Pons (tissue), 1 donor: ENCODE measurements at regions not wholly inside any gene's neighbourhood (a gene's known extent, or its start where the extent isn't known, plus 50 kb on each side); places are given as distances from the start of the nearest gene placed in this dataset.
A peak's percentile ranks its signal among the peaks of the same experiment; 100 is the strongest.
"Not testable (repeated sequence)": the region's sequence is repeated elsewhere in the genome, so short reads cannot be mapped to it uniquely, and the experiment has no call there.

ENCODE experiments used
- DNase-seq: peaks from one replicate; pipeline ENCODE4 v3.0.0-alpha.2; 2016; ENCODE audit warnings: low spot score

DNA sequence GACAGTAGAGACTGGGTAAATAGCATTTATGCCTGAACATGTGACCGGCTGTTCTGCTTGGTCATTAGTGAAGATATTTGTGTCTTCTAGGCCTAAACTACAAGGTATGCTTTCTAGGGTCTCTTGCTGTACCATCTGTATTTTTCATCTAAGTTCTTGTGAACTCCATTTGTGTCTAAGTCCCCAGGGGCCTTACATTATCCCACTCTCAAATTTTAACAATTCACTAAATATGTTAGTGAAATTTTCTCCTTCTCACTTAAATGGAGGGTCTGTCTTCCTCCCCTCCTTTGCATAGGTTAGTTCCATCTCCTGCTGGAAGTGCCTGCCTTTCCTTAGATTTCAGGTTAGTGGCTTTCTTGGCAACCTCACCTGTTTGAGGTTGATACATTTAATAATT is 382.6 kb downstream of the RAD51AP2 start:
- DNase-seq: no peak

DNA sequence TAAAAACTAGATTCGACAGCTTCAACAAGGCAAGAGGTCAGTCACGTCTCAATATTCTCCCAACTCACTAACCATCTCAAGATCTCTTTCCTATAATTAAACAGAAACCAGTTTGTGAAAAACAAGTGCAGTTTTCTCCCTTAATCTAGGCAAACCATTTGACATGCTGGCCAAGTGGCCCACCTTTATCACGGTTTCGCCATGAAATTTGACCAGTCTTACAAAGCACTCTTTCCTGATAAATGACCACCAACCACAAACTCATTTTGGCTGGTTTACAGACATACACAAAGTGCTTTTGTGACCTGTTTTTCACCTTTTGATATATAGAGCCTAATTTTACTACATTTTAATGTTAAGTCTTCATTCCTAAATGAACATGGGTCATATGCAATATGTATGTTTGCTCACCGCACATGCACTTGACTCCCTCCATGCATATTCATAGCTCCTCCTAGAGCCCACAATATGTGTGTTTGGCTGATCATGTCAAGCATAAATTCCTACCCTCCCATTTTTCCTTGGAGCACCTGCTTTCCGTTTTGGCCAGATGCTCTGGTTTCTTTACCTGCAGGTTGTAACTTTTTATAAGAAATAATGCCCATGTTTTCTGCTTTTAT is 385.1 kb downstream of the RAD51AP2 start:
- no peak for DNase-seq

DNA sequence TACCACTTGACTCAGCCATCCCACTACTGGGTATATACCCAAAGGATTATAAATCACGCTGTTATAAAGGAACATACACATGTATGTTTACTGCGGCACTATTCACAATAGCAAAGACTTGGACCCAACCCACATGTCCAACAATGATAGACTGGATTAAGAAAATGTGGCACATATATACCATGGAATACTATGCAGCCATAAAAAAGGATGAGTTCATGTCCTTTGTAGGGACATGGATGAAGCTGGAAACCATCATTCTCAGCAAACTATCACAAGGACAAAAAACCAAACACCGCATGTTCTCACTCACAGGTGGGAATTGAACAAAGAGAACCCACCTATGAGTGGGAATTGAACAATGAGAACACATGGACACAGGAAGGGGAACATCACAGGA is 387.6 kb downstream of the RAD51AP2 start:
- DNase-seq: not testable (repeated sequence)

DNA sequence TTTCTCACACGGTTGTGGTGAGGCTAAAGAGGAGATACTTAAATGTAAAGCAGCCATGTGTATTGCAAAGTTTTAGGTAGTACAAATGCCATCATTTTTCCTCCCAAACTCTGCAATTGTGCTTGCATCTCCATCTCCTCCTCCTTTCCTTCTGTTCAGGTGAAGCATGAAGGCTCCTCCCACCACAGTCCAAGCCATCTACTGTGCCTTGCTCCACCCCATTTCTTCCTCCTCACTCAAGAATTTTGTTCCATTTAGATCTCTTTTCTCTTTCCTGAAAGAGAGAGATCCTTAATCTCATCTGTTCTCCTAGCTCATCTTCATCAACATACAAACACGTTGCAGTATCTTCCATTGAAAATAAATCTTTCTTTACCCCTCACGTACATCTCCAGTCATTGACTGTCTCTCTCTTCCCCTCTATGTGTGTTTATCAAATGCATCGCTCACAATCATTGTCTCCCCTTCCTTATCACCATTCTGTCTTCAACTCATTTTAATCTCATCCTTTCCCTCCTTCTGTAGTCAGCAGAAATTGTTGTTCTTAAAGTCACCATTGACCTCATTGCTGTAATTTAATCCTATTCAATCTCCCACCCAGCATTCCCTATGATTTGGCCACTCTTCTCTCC is 392.1 kb downstream of the RAD51AP2 start:
- no peak for DNase-seq

DNA sequence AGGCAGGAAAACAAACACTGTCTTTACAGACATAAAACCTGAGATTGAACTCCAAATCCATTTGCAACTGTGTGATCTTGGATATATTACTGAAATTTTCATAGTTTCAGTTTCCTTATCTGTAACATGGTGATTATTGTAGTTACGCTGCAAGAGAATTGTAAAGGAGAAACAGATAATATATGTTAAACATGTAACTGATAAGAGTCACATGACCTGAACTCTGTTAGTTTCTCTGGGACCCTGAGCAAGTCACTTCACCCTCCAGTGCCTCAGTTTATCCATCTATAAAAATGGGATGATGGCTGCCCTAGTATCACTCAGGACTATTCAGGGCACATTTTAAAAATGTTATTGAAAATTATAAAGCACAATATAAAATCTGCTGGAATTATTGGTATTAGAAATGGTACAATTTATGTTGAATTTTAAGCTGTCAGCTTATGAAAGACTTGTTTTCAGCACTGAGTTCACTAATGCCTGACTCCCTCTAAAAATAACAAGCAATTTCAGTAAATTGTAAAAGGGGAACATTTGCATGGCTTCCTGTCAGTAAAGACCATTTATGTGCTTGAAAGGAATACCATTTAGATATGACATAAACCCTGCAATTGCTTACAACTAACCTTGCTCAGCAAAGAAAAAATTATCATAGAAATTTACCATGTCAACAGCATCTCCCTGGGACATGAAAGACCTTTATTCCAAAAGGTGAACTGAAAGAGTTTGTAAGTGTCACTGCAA is 393.5 kb downstream of the RAD51AP2 start:
- DNase-seq: no peak

DNA sequence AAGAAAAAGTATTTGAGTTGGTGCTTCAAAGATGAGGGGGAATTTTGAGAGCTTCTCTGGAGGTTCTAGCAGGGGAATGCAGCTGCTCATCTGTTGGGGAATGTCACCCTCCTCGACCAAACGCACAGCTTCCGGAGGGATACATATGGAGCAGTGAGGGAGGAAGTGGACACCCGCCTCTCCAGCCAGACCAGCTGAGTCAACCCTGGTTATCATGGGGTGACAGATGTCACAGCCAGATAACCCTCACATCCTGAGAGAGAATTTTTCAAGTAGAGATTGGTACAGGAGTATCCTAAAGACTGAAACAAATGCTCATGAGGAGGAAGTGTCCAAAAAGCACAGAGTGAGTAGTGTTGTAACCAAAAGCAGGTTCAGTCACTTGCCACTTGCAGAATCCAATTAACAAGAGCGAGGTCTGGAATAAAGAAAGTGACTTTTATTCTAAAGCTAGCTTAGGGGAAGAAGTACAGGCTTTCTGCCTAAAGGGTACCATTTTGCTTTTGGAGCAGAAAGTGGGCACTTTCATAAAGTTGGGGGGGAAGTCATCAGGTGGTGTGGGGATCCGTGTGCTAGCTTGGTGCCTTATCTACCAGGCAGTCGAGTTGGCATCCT is 395.2 kb downstream of the RAD51AP2 start:
- DNase-seq: no peak

DNA sequence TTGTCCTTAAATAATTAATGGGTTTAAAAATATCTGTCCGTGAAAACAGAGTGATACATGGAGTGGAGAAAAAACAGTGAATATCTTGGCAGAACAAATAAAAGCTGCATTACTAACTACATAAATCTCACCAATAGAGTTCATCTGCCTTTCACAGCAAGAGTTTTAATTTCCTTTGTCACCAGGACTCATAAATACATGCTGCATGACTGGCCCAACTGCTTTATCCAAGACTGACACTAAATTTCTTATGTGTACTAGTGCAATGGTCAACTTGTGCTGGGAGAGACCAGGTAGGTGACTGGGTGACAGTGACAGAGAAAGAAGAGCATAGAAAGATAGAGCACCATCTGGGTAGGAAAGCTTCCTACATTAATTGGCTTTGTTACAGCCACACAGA is 402.8 kb downstream of the RAD51AP2 start:
- DNase-seq: no peak

DNA sequence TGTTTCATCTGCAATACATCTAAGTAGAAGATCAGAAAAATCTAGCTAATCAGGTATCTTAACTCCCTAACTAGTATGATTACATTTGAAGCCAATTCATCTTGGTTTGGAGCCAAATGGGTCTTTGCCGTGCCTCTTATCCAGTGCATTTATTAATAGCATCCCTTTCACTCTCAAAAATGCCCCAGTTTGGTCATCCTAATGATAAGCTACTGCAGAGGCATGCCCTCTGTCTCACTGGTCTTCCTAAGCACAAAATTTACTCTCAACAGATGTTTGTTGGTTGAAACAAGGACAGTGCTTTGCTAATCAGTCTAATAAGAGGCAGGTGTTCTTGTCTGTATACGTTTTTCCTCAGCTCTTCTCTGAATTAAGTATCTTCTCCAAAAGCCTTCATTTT is 403.2 kb downstream of the RAD51AP2 start:
- DNase-seq: no peak

DNA sequence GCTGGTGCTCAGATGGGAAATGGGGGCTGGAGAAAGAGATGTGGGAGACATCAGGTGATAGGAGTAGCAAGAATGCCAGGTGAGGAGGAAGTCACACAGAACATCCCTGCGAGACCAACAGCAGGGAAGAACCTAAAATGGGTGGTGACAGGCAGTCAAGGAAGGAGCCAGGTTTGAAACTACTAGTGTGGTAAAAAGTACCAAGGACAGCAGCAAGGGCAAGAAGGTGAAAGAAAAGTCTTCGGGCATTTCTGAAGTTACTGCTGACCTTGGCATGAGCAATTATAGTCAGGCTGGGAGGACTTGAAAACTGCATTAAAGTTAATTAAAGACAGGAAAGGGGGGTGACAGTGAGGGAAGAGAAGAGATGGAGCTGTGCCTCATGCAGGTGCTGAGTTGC is 410.4 kb downstream of the RAD51AP2 start:
- DNase-seq: no peak

DNA sequence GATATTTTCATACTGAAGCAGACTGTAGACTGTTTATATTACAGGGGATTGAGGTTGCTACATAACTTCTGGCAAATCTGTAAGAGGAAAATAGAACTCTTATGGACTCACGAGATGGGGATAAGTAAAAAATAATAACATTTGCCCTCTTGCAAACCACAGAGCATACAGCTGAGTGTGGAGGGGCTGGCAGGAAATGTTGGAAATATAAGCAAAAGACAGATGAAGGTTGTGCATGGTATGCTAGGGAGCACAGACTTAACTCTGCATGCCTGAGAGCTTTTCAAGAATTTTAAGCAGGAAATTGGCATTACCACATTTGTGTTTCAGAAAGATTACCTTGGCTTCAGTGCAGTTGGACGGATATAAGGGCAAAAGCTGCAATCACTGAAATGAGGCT is 411.1 kb downstream of the RAD51AP2 start:
- no peak for DNase-seq

DNA sequence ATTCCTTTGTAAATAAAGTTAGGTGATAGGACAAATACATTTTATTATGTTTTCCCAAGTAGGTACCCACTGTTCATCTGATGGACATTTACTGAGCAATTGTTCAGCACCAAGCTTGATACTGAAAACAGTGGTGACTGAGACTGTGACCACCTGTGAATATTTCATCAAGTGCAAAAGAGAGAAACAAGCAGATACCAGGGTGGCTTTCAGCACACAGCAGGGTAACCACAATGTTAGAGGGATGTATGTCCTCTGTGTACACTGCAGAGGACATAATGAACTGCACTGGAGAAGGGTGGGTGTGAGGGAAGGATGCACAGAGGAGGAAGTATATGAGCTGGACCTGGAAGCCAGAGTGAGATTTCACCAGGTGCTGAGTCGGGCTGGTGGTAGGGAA is 411.8 kb downstream of the RAD51AP2 start:
- no peak for DNase-seq

DNA sequence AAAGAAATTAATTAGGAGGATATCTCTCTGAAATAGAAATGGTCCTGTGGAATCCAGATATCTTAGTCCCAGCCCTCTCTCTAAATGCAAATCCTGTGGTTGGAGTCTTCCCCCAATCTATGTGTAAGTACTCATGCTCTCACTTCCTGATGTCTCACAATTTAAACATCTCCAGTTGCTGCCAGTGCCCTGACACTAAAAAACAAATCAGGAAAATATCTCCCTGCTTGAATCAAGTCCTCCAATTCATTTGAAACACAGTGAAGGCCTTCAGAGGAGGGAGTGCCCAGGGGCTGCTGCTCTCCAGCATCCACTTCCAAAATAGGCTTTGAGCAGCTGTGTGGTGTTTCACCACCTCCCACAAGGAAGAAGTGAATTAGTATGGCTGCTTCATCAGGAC is 413.8 kb downstream of the RAD51AP2 start:
- DNase-seq: no peak

DNA sequence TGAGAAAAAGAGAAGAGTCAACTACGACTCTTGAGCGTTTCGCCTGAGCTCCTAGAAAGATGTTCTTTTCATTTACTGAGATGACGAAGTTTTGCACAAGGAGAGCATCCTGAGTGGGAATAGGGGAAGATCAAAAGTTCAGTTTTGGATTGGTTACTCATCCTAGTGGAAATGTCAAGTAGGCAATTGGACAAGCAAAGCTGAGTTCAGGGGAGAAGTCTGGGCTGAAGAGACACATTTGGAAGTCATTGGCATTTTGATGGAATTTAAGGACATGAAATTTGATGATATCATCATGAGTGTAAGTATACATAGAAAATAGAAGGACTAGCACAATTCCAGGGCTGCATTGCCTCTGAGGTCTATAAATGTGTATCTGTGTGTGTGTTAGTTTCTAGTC is 416.6 kb downstream of the RAD51AP2 start:
- DNase-seq: no peak

DNA sequence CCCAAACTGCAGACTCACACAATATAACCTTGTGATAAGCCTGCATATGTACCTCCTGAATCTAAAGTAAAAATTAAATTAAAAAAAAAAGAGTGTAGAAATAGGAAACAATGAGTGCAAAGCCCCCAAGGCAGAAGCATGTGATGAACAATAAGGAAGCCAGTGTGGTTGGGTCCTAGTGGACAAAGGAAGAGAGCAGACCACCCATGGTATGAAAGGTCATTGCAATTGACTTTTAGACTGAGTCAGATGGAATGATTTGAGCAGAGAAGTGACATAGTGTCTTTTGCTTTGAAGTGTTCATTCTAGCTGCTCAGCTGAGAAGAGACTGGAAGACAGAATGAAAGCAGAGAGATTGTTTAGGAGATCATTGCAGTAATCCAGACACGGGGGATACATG is 417.1 kb downstream of the RAD51AP2 start:
- DNase-seq: no peak

DNA sequence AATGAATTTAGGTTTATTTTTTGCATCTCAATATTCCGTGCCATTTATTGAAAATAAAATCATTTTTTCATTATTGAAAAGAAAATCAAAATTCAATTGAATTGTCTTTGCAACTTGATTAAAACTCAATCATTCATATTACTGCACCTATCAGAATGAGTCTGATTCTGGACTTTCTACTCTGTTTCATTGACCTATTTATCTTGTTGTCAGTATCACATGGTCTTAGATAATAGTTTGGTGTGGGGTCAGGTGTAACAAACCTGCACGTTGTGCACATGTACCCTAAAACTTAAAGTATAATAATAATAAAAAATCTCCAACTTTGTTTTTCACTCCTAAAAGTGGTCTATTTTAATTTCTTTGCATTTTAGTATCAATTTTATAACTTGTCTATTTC is 422.9 kb downstream of the RAD51AP2 start:
- DNase-seq: no peak

DNA sequence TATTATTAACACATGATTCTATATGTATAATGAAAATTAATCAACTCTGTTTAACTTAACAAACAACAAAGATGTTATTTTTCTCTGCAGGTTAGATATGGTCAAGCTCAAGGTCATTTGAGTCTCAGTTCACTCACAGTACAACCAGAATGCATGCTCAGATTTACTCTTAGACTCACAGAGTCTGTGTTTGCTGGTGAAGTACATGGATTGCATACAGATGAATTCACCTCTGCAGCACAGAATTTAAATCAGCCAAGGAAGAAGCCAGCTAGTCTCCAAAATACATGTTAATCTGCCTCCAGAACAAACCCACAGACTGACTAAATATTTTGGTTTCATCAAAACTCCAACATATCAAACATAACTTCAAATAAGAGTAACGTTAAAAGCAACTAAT is 424.5 kb downstream of the RAD51AP2 start:
- peak; percentile 22 for DNase-seq

DNA sequence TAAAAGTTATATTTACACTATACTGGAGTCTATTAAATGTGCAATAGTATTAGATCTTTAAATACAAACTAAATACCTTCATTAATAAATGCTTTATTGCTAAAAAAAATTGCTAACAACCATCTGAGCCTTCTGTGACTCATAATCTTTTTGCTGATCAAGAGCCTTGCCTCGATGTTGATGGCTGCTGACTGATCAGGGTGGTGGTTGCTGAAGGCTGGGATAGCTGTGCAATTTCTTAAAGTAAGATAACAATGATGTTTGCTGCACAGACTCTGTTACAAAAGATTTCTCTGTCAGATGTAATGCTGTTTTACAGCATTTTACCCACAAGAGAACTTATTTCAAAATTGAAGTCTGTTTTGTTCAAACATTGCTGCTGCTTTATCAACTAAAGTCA is 421.4 kb upstream of the CYRIA start:
- no peak for DNase-seq

DNA sequence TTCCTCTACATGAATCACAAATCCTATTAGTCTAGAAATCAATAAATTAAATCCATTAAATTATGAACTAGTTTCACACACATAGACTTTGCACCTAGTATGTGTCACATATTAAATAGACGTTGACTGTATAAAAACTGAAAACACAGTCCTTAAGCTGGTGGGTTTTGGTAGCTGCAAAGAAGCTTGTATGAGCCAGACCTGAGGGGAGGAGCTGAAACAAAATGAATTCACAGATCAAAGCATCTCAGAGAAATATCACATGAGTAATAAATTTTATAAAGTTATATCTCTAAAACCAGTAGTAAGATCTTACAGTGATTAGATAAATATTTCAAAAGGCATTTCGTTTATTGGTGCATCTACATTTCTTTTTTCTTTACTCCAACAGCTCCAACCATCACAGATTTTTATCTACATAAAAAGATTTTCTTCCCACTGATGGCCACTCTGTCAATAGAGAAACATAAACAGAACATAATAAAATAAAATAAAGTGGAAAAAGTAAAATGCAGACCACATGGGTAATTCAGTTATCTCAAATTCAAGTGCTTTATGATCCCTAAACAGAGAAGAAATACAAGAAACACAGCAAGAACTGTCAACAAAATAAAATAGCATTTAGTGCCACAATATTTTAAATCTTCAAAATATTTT is 420.0 kb upstream of the CYRIA start:
- DNase-seq: no peak

DNA sequence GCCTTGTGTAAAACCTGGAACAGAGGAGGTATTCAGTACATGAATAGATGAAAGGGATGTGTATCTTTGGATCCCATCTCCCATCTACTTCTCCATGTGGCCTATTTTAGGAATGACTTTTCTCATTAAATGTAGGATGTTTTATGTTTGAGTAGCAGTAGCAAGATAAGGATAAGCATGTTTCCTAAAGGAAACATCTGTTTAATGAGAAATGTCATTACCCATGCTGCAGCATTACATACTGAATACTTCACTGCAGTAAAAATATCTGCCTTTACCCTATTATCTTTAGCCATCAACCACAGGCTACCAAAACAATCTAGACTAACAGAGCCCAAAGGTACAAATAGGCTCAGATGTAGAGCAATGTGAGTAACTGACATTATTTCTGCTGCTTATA is 419.2 kb upstream of the CYRIA start:
- no peak for DNase-seq

DNA sequence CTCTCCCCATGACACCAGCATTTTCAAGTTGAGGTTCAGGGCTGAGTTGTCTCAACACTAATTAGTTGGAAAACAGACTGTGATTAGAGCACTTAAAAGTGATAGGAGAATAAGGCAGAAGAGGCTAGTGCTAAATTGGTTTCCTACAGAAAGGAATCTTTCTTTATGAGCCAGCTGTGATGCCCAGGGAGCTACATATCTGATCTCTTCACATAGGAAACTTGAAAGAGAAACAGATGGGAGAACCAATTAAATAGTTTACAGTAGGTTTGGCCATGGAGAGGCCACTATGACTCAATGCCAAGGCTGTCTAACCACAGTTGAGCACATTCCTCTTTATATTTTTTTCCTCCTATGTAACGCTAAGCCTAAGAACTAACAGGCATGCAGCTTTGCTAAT is 418.3 kb upstream of the CYRIA start:
- DNase-seq: no peak

DNA sequence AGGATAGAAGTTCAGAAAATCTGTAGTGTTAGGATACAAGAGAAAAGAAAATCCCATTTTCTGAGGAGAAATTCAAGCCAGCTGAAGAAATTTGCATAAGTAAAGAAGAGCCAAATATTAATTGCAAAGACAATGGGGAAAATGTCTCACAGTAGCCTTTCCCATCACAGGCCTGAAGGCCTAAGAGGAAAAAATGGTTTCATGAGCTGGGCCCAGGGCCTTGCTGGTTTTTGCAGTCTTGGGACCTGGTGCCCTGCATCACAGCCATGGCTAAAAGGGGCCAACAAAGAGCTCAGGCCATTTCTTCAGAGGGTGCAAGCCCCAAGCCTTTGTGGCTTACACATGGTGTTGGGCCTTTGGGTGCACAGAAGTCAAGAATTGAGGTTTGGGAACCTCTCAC is 413.6 kb upstream of the CYRIA start:
- no peak for DNase-seq

DNA sequence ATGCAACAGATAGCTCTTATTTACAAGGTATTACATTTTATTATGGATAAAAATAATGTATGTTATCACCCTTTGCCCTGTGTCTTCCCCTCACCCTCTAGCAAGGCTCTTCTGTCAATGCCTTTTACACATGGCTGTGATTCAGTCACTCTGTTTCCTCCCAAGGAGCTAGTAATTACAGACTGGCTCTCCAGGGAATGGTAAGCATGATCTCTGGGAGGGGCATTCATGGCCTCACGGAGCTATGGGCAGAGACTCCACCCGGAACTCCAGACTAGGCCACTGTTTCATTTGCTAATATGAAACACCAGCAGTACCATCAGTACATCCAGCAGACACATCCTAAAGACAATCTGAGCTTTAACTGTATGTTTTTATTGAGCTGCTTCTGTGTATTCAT is 410.9 kb upstream of the CYRIA start:
- DNase-seq: no peak

DNA sequence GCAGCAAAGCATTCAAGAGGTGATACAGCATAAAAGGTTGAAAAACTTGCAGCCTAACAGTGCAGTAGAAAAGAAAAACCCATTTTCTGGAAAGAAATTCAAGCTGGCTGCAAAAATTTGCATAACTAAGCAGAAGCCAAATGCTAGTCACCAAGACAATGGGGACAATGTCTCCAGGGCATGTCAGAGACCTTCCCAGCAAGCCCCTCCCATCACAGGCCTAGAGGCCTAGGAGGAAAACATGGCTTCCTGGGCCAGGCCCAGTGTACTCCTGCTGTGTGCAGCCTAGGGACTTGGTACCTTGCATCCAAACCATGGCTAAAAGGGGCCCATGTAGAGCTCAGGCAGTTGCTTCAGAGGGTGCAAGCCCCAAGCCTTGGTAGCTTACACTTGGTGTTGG is 405.1 kb upstream of the CYRIA start:
- DNase-seq: no peak
